RWPE1 (cell line): ENCODE measurements at regions not wholly inside any gene's neighbourhood (a gene's known extent, or its start where the extent isn't known, plus 50 kb on each side); places are given as distances from the start of the nearest gene placed in this dataset.

Source experiments
- CTCF ChIA-PET: fragments of 350-600 bp; sonication (Branson Sonifier 250); formaldehyde crosslinking; extraction: SDS; loops from one replicate; lab custom pipeline; 2021; lab: Yijun Ruan, JAX
- POLR2A ChIA-PET: fragments of 400-600 bp; formaldehyde crosslinking; extraction: SDS; loops from one replicate; lab custom pipeline; 2020; ENCODE audit warnings: antibody characterized with exemption; ENCODE audit not compliant: low non-redundant PET; lab: Yijun Ruan, JAX
- DNase-seq: peaks from one replicate; pipeline ENCODE4 v3.0.0; 2012; ENCODE audit warnings: low spot score
- H3K27ac ChIP-seq: fragments of 450-650 bp; 2 replicates; pipeline ENCODE4 v1.5.1; 2017
- TF ChIP-seq, protein P1 (sequence below): fragments of 450-650 bp; conservative IDR thresholded peaks from 2 replicates; pipeline ENCODE4 v1.5.1; 2017; ENCODE audit warnings: low read depth, mild to moderate bottlenecking

DNA sequence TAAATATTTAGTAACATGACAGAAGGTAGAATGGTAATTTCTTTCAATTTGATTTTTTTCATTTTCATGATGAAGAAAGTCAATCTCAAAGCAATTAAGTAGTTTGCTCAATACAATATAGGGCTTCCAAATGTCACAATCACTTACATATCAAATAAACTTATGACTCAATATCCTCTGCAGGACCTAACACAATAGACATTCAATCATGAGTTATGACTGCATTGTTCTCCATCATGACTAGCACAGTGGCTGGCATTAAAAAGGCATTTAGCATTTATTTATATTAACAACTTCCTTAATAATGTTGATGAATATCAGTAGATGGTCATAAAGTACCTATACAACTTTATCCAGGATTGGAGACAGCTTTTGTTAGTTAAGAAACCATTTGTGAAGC is 1499.6 kb downstream of the EFNA5 start:
- TF ChIP-seq, protein P1, sequence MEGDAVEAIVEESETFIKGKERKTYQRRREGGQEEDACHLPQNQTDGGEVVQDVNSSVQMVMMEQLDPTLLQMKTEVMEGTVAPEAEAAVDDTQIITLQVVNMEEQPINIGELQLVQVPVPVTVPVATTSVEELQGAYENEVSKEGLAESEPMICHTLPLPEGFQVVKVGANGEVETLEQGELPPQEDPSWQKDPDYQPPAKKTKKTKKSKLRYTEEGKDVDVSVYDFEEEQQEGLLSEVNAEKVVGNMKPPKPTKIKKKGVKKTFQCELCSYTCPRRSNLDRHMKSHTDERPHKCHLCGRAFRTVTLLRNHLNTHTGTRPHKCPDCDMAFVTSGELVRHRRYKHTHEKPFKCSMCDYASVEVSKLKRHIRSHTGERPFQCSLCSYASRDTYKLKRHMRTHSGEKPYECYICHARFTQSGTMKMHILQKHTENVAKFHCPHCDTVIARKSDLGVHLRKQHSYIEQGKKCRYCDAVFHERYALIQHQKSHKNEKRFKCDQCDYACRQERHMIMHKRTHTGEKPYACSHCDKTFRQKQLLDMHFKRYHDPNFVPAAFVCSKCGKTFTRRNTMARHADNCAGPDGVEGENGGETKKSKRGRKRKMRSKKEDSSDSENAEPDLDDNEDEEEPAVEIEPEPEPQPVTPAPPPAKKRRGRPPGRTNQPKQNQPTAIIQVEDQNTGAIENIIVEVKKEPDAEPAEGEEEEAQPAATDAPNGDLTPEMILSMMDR = no peak
- ChIA-PET POLR2A (no interaction called here), CTCF (interaction anchor here (0.7 kb wide), 1 partner anchor 594 kb away, joined by 3 read pairs; no protein-coding TSS in a partner anchor)
- no peak for DNase-seq
- no peak overlapping the region for H3K27ac ChIP-seq

DNA sequence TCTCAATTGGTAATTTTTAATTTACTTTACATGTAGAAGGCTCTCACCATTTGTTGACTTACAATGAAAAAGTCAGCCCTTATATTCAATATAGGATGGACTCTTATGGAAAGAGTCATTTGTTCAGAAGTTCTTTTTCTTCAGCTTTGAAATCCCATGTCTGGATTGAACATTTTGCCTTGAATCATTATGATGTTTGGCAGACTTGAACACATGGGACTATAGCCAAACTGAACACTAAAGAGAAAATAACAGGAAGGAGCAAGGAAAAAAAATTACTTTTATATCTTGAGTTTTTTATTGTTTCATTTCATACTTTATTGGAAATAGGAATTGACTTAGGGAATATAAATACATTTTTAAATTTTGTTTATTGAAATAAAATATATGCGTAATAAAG is 1503.0 kb downstream of the EFNA5 start:
- no peak overlapping the region for H3K27ac ChIP-seq
- TF ChIP-seq, protein P1 = no peak
- no peak for DNase-seq
- ChIA-PET CTCF (interaction anchor here (1.0 kb wide), 1 partner anchor 46 kb away, joined by 4 read pairs; no protein-coding TSS in a partner anchor), POLR2A (no interaction called here)

DNA sequence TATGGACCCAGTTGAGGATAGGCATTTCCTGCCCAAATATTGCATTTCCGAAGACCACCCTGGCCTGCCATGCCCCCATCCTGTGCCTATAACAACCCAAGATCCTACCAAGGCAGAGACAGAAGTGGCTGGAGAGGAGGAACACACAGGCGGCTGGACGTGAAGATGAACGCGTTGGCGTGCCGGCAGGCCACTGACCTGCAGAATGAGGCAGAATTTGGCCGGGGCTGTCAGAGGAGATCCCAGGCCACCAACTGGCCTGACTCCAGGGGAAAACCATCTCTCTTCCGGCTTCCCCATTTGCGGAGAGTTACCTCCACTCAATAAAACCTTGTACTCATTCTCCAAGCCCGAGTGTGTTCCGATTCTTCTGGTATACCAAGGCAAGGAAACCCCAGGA is 1507.5 kb downstream of the EFNA5 start:
- POLR2A ChIA-PET = no interaction called here
- TF ChIP-seq, protein P1 = no peak
- H3K27ac ChIP-seq = no peak overlapping the region
- CTCF ChIA-PET = no interaction called here
- no peak for DNase-seq

DNA sequence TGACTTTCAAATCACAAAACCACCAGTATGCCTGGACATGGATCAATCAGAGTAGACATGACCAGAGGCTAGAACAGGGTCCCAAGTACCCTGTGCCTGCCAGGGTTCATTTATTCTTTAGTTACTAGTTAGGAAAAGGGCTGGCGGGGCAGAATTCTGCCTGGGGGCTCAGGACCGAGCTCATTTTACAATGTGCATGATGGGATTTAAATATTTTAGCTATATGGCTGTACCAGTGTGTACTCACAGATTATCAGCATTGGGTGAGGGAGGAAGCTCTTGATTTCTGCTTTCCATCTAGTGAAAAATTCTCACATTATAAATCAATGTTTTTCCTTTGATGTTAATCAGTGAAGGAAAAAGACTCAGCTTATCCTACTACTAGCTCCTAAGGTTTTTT is 1511.1 kb downstream of the EFNA5 start:
- no peak for DNase-seq
- TF ChIP-seq, protein P1 = no peak
- ChIA-PET POLR2A (interaction anchor here (0.6 kb wide), 1 partner anchor 31 kb away, joined by 3 read pairs; no protein-coding TSS in a partner anchor), CTCF (no interaction called here)
- no peak overlapping the region for H3K27ac ChIP-seq

DNA sequence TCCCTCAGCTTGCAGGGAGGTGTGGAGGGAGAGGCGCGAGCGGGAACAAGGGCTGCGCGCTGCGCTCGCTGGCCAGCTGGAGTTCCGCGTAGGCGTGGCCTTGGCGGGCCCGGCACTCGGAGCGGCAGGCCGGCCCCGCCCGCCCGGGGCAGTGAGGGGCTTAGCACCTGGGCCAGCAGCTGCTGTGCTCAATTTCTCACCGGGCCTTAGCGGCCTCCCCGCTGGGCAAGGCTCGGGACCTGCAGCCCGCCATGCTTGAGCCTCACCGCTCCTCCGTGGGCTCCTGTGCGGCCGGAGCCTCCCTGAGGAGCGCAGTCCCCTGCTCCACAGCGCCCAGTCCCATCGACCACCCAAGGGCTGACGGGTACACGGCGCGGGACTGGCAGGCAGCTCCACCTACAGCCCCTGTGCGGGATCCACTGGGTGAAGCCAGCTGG is 1516.4 kb downstream of the EFNA5 start:
- POLR2A ChIA-PET = no interaction called here
- TF ChIP-seq, protein P1 = no peak
- no peak overlapping the region for H3K27ac ChIP-seq
- no peak for DNase-seq
- CTCF ChIA-PET = interaction anchor here (0.7 to 1.0 kb wide), 2 partner anchors 11 to 15 kb away, joined by 3 read pairs; no protein-coding TSS in a partner anchor

DNA sequence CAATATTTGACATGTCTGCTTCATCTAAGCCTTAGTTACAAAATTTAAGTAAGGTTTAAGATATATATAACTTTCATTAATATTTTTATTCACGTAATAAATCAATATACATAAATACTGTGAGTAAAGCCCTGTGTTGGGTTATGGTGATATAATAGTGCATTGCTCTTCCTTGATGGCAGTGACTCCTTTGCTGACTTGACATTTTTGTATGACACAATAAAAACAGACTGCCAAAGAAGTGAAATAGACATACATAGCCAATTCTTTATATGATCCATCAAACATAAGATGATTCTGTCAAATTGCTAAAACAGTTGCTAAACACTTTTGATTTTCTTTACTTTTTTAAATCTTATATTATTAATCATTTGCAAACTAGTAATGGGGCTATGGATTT is 1518.2 kb downstream of the EFNA5 start:
- no peak for DNase-seq
- POLR2A ChIA-PET = no interaction called here
- CTCF ChIA-PET = no interaction called here
- no peak overlapping the region for H3K27ac ChIP-seq
- TF ChIP-seq, protein P1 = no peak

DNA sequence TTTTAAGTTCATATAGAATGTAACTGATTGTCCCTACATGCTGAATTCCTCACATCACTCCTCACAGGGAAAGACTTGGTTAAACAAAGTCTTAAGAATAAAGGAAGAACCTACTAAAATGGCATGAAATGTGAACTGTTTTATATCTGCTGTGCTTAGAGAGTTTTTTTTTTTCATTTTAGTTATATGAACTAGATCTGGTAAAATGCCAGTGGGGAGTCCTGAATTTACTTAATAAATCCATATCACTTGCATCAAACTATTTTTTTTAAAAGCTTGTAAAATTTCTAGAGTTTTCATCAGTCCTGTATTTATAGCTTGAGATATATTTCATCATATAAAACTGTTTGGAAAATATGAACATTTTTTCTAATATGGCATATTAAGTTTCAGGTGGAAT is 1528.6 kb downstream of the EFNA5 start:
- no peak overlapping the region for H3K27ac ChIP-seq
- TF ChIP-seq, protein P1 = no peak
- DNase-seq = no peak
- ChIA-PET POLR2A (no interaction called here), CTCF (no interaction called here)
